A673 (cell line): ENCODE measurements at regions not wholly inside any gene's neighbourhood (a gene's known extent, or its start where the extent isn't known, plus 50 kb on each side); places are given as distances from the start of the nearest gene placed in this dataset.

Experiments
- BruUV-seq: library from RNA; stranded (reverse); fragments of 400-500 nt; replicated peaks from 2 replicates; lab custom pipeline; 2021; lab: Mats Ljungman, UMichigan
- CTCF ChIA-PET: fragments of 300-600 bp; sonication (Branson Sonifier 250); formaldehyde crosslinking; loops from one replicate; lab custom pipeline; 2022; ENCODE audit warnings: antibody characterized with exemption; lab: Charles Lee
- POLR2A ChIA-PET: fragments of 300-600 bp; sonication (Branson Sonifier 250); formaldehyde crosslinking; loops from one replicate; lab custom pipeline; 2022; ENCODE audit warnings: antibody characterized with exemption; ENCODE audit not compliant: low non-redundant PET; lab: Charles Lee
- DNase-seq: peaks from one replicate; pipeline ENCODE4 v3.0.0-alpha.2; 2015; ENCODE audit warnings: low spot score
- H3K27ac ChIP-seq: fragments of 200-600 bp; sonication (generic); 2 replicates; pipeline ENCODE4 v1.5.1; 2016; ENCODE audit warnings: mixed run types, low read depth, mild to moderate bottlenecking, mixed read lengths, antibody characterized with exemption, low read length; ENCODE audit not compliant: poor library complexity, severe bottlenecking
- H3K27me3 ChIP-seq: fragments of 200-600 bp; sonication (generic); replicated peaks from 2 replicates; pipeline ENCODE4 v1.6.1; 2017; ENCODE audit warnings: mixed run types, low read depth, mild to moderate bottlenecking, mixed read lengths, antibody characterized with exemption, low read length; ENCODE audit not compliant: insufficient read depth, poor library complexity
- H3K36me3 ChIP-seq: fragments of 200-600 bp; sonication (generic); 2 replicates; pipeline ENCODE4 v1.6.1; 2016; ENCODE audit warnings: mixed run types, mild to moderate bottlenecking, mixed read lengths, antibody characterized with exemption, low read length; ENCODE audit not compliant: insufficient read depth, poor library complexity, severe bottlenecking
- H3K4me1 ChIP-seq: fragments of 200-600 bp; sonication (generic); 2 replicates; pipeline ENCODE4 v1.6.1; 2017; ENCODE audit warnings: mixed run types, mild to moderate bottlenecking, mixed read lengths, antibody characterized with exemption, low read length; ENCODE audit not compliant: insufficient read depth, poor library complexity, severe bottlenecking
- H3K4me3 ChIP-seq: fragments of 200-600 bp; sonication (generic); 2 replicates; pipeline ENCODE4 v1.5.1; 2016; ENCODE audit warnings: low read depth, mixed run types, mild to moderate bottlenecking, mixed read lengths, low read length; ENCODE audit not compliant: poor library complexity, severe bottlenecking
- H3K9me3 ChIP-seq: fragments of 200-600 bp; sonication (generic); 2 replicates; pipeline ENCODE4 v1.6.1; 2016; ENCODE audit warnings: mixed run types, low read depth, mild to moderate bottlenecking, mixed read lengths, antibody characterized with exemption, low read length; ENCODE audit not compliant: poor library complexity, severe bottlenecking
- EZH2 ChIP-seq: fragments of 200-600 bp; sonication (generic); IDR thresholded peaks from 2 replicates; pipeline ENCODE4 v1.6.1; 2017; ENCODE audit warnings: borderline replicate concordance, low read depth, mild to moderate bottlenecking, mixed read lengths, antibody characterized with exemption, low read length; ENCODE audit not compliant: poor library complexity, severe bottlenecking
- intact Hi-C: fragments of 100-400 bp; cut with micrococcal nuclease; formaldehyde crosslinking; loops from one replicate; pipeline ENCODE4 v1.10.0; 2022; ENCODE audit not compliant: unreplicated experiment
- TF ChIP-seq, protein P1 (sequence below): fragments of 300-800, 200-600 bp; sonication (generic); conservative IDR thresholded peaks from 2 replicates; pipeline ENCODE4 v1.5.1; 2017; ENCODE audit warnings: low read depth, mild to moderate bottlenecking, antibody characterized with exemption, low read length, moderate library complexity, mixed read lengths

DNA sequence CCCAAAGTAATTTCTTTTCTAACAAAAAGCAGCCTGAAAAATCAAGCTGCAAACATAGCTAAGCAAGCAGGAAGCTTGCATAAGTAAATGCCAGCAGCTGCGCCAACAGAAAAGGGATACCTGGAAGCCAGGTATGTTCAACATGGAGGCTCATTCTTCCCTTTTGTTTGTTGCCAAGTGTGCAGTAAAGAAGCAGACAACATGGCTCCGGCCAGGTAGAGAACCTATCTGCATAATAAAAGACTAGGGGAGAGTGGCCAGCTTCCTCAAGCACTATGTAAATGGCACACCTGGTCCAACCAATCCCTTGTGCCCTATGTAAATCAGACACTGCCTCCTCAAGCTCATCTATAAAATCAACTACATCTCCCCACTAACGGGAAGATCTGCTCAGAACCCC is 1407.0 kb downstream of the CDH11 start:
- H3K36me3 ChIP-seq: no peaks in the 10 kb centered on the region
- no TSS peak for BruUV-seq
- no peaks in the 10 kb centered on the region for H3K27me3 ChIP-seq
- no peaks in the 10 kb centered on the region for H3K9me3 ChIP-seq
- TF ChIP-seq EZH2: no peak
- H3K27ac ChIP-seq: no peak overlapping the region
- POLR2A ChIA-PET: no interaction called here
- no peaks in the 10 kb centered on the region for H3K4me1 ChIP-seq
- no peak overlapping the region for H3K4me3 ChIP-seq
- intact Hi-C loops: no loop called here
- no peak for DNase-seq
- CTCF ChIA-PET: no interaction called here

DNA sequence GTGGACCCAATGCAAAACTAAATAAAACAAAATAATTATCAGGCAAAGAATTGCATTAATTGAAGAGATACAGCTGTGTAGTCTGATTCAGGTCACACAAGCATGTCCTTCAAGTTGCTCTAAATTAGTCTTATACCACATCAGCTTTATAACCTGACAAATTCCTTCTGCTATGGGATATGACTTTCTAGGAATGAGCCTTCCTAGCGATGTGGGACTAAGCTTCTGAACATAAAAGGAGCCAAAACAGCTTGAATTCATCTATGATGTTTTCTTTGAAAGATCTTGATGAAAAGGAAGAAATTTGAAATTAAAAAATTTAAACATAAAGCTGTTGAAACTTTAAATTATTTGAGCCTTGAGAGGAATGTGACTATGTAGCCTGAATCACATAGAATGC is 1409.1 kb downstream of the CDH11 start:
- DNase-seq: no peak
- Histone ChIP-seq H3K27me3 (no peaks in the 10 kb centered on the region), H3K27ac (no peak overlapping the region), H3K36me3 (no peaks in the 10 kb centered on the region), H3K4me1 (no peaks in the 10 kb centered on the region), H3K4me3 (no peak overlapping the region), H3K9me3 (no peaks in the 10 kb centered on the region)
- intact Hi-C loops: no loop called here
- BruUV-seq: no TSS peak
- CTCF ChIA-PET: no interaction called here
- POLR2A ChIA-PET: no interaction called here
- TF ChIP-seq, protein P1, sequence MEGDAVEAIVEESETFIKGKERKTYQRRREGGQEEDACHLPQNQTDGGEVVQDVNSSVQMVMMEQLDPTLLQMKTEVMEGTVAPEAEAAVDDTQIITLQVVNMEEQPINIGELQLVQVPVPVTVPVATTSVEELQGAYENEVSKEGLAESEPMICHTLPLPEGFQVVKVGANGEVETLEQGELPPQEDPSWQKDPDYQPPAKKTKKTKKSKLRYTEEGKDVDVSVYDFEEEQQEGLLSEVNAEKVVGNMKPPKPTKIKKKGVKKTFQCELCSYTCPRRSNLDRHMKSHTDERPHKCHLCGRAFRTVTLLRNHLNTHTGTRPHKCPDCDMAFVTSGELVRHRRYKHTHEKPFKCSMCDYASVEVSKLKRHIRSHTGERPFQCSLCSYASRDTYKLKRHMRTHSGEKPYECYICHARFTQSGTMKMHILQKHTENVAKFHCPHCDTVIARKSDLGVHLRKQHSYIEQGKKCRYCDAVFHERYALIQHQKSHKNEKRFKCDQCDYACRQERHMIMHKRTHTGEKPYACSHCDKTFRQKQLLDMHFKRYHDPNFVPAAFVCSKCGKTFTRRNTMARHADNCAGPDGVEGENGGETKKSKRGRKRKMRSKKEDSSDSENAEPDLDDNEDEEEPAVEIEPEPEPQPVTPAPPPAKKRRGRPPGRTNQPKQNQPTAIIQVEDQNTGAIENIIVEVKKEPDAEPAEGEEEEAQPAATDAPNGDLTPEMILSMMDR: no peak
- TF ChIP-seq EZH2: no peak

GRCh38 chr16:63703612-63704011 is 1418.3 kb downstream of the CDH11 start:
- POLR2A ChIA-PET: no interaction called here
- H3K4me3 ChIP-seq: no peak overlapping the region
- no peak for TF ChIP-seq EZH2
- TF ChIP-seq, protein P1: no peak
- no peaks in the 10 kb centered on the region for H3K9me3 ChIP-seq
- H3K27ac ChIP-seq: no peak overlapping the region
- CTCF ChIA-PET: no interaction called here
- no peaks in the 10 kb centered on the region for H3K27me3 ChIP-seq
- no peaks in the 10 kb centered on the region for H3K36me3 ChIP-seq
- DNase-seq: no peak
- intact Hi-C loops: no loop called here
- no TSS peak for BruUV-seq
- no peaks in the 10 kb centered on the region for H3K4me1 ChIP-seq

- H3K4me3 ChIP-seq: no peak overlapping the region
- ChIA-PET POLR2A (no interaction called here), CTCF (no interaction called here)
- no TSS peak for BruUV-seq
- H3K27me3 ChIP-seq: no peaks in the 10 kb centered on the region
- no peaks in the 10 kb centered on the region for H3K9me3 ChIP-seq
- DNase-seq: no peak
- no peak overlapping the region for H3K27ac ChIP-seq
- H3K4me1 ChIP-seq: no peaks in the 10 kb centered on the region
- intact Hi-C loops: no loop called here
- no peak for TF ChIP-seq EZH2
- TF ChIP-seq, protein P1: no peak
- no peaks in the 10 kb centered on the region for H3K36me3 ChIP-seq
Measured at GRCh38 chr16:63702981-63703590, 1418.8 kb downstream of the CDH11 start.
